ENCODE measurements at regions not wholly inside any gene's neighbourhood (a gene's known extent, or its start where the extent isn't known, plus 50 kb on each side); places are given as distances from the start of the nearest gene placed in this dataset.

GRCh38 chr7:51471210-51471980 lies 154.8 kb upstream of the COBL start:
- dilution Hi-C loops (cut with HindIII; ENCODE audit: low sequenced_read_pairs, unreplicated experiment): no loop called here
- intact Hi-C loops (cut with micrococcal nuclease): no loop called here

More at GRCh38 chr7:51471210-51471980, 154.8 kb upstream of the COBL start:
- Histone ChIP-seq H3K27ac (ENCODE audit: insufficient read depth, low read length) (no peak overlapping the region), H3K23ac (ENCODE audit: low read depth, low read length) (no peak overlapping the region), H3K18ac (ENCODE audit: low read depth, low read length) (no peak overlapping the region), H2BK15ac (ENCODE audit: low read depth, low read length) (no peak overlapping the region), H3K9me3 (ENCODE audit: control insufficient read depth, insufficient read depth, low read length) (peaks cover 43% of the 10 kb centered on the region), H3K79me1 (ENCODE audit: low read depth in 1 of 2, low read length in 2 of 2) (no peaks in the 10 kb centered on the region), H4K20me1 (ENCODE audit: insufficient read depth, low read length) (no peaks in the 10 kb centered on the region), H3K4me1 (ENCODE audit: control insufficient read depth, insufficient read depth, low read length) (no peaks in the 10 kb centered on the region), H3K56ac (ENCODE audit: extremely low read depth, insufficient read depth, low read length) (no peak overlapping the region), H3K9me1 (ENCODE audit: insufficient read depth, low read length) (no peaks in the 10 kb centered on the region), H2AFZ (replicated peaks; ENCODE audit: low read length, poor library complexity) (no peak overlapping the region), H4K5ac (ENCODE audit: low read depth, low read length) (no peak overlapping the region), H3K14ac (replicated peaks; ENCODE audit: low read depth, low read length) (no peak overlapping the region), H2AK9ac (replicated peaks; ENCODE audit: low read depth, low read length, poor library complexity) (no peak overlapping the region), H2BK120ac (ENCODE audit: low read depth, low read length) (no peak overlapping the region), H3K9ac (ENCODE audit: low read depth, low read length) (no peak overlapping the region), H4K91ac (ENCODE audit: insufficient read depth, low read depth, low read length) (no peak overlapping the region), H3K36me3 (ENCODE audit: control insufficient read depth, insufficient read depth, low read length) (no peaks in the 10 kb centered on the region), H2AK5ac (ENCODE audit: low read depth, low read length) (no peak overlapping the region), H2BK20ac (ENCODE audit: low read depth, low read length) (no peak overlapping the region), H3K4me3 (ENCODE audit: insufficient read depth, low read depth, low read length) (no peak overlapping the region), H3K27me3 (ENCODE audit: control insufficient read depth, insufficient read depth, low read length) (no peaks in the 10 kb centered on the region), H3K4ac (ENCODE audit: low read depth, low read length) (no peak overlapping the region), H4K8ac (ENCODE audit: low read depth in 2 of 2, low read length in 2 of 2) (no peak overlapping the region), H3K4me2 (ENCODE audit: low read depth, low read length) (no peak overlapping the region), H2BK5ac (ENCODE audit: low read depth, low read length, poor library complexity, severe bottlenecking) (no peak overlapping the region)
- WGBS, 2 experiments (ENCODE audit: extremely low coverage in 2 of 2, insufficient read length in 1 of 2): 12% methylated on average over 9 of the region's 33 CpGs; no CpG with 5 or more reads in 1 of the 2 experiments
- POLR2A ChIA-PET (ENCODE audit: unreplicated experiment): no interaction called here
- no peak for DNase-seq
- in situ Hi-C loops (cut with MboI; ENCODE audit: low sequenced_read_pairs): no loop called here
- ATAC-seq (ENCODE audit: low read depth): no peak
- no TSS peak for BruUV-seq (replicated peaks)
- TF ChIP-seq CTCF (conservative IDR thresholded peaks at IDR 0.05; ENCODE audit: low read depth, low read length) (no peak), RCOR1 (IDR thresholded peaks at IDR 0.05; ENCODE audit: insufficient replicate concordance, low read length) (no peak), FOS (IDR thresholded peaks at IDR 0.05; ENCODE audit: low read depth, low read length) (no peak), POLR2A (IDR thresholded peaks at IDR 0.05; ENCODE audit: low read depth, low read length) (no peak), CHD1 (IDR thresholded peaks at IDR 0.05; ENCODE audit: low read depth, low read length) (no peak), NFE2L2 (IDR thresholded peaks at IDR 0.05; ENCODE audit: low read depth, low read length) (no peak), SMC3 (IDR thresholded peaks at IDR 0.05; ENCODE audit: low read depth, low read length) (no peak)
- CTCF ChIA-PET: no interaction called here
